ENCODE measurements at regions not wholly inside any gene's neighbourhood (a gene's known extent, or its start where the extent isn't known, plus 50 kb on each side); places are given as distances from the start of the nearest gene placed in this dataset.

DNA sequence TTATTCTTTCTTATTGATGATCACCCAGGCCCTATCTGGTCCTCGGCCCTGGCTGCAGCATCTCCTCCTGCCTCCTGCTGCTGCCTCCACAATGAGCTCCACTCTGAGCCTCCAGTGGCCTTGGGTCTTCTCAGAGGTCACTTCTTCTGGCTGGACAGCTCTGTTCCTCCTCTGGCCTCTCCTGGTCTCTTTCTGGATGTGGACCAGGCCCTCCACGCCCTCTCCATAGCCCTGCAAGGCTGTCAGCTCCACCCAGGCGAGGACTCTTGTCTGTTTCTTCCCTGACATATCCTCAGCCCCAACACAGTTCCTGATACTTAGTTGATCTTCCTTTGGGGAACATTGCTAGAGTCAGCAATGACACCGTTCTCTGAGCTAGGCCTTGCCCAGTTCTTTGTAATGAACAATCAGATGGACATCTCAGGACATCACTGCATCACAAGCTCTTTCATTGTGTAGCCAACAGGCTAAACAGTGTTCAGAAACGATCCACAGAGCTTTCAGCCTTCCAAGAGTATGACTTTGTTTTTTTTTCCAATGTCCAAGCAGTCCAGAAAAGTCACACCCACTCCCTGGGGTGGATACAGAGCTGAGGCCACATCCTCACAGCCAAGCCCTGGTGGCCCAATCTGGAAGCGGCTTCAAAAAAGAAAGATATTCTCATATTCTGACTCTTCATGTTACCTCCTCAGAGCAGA lies 62.5 kb upstream of the DNAH5 start (continued):
- TF ChIP-seq, protein P1, sequence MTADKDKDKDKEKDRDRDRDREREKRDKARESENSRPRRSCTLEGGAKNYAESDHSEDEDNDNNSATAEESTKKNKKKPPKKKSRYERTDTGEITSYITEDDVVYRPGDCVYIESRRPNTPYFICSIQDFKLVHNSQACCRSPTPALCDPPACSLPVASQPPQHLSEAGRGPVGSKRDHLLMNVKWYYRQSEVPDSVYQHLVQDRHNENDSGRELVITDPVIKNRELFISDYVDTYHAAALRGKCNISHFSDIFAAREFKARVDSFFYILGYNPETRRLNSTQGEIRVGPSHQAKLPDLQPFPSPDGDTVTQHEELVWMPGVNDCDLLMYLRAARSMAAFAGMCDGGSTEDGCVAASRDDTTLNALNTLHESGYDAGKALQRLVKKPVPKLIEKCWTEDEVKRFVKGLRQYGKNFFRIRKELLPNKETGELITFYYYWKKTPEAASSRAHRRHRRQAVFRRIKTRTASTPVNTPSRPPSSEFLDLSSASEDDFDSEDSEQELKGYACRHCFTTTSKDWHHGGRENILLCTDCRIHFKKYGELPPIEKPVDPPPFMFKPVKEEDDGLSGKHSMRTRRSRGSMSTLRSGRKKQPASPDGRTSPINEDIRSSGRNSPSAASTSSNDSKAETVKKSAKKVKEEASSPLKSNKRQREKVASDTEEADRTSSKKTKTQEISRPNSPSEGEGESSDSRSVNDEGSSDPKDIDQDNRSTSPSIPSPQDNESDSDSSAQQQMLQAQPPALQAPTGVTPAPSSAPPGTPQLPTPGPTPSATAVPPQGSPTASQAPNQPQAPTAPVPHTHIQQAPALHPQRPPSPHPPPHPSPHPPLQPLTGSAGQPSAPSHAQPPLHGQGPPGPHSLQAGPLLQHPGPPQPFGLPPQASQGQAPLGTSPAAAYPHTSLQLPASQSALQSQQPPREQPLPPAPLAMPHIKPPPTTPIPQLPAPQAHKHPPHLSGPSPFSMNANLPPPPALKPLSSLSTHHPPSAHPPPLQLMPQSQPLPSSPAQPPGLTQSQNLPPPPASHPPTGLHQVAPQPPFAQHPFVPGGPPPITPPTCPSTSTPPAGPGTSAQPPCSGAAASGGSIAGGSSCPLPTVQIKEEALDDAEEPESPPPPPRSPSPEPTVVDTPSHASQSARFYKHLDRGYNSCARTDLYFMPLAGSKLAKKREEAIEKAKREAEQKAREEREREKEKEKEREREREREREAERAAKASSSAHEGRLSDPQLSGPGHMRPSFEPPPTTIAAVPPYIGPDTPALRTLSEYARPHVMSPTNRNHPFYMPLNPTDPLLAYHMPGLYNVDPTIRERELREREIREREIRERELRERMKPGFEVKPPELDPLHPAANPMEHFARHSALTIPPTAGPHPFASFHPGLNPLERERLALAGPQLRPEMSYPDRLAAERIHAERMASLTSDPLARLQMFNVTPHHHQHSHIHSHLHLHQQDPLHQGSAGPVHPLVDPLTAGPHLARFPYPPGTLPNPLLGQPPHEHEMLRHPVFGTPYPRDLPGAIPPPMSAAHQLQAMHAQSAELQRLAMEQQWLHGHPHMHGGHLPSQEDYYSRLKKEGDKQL (CRISPR knock-in tag; IDR thresholded peaks at IDR 0.05; ENCODE audit: low read depth), result no peak
- TF ChIP-seq IKZF4 (CRISPR knock-in tag; IDR thresholded peaks at IDR 0.05; ENCODE audit: borderline replicate concordance, low read depth, not compliant biosample characterization) (no peak), ZNF337 (CRISPR knock-in tag; IDR thresholded peaks at IDR 0.05; ENCODE audit: borderline replicate concordance, low read depth) (no peak), ZNF644 (CRISPR knock-in tag; IDR thresholded peaks at IDR 0.05; ENCODE audit: low read depth) (no peak)
- TF ChIP-seq, protein P2, sequence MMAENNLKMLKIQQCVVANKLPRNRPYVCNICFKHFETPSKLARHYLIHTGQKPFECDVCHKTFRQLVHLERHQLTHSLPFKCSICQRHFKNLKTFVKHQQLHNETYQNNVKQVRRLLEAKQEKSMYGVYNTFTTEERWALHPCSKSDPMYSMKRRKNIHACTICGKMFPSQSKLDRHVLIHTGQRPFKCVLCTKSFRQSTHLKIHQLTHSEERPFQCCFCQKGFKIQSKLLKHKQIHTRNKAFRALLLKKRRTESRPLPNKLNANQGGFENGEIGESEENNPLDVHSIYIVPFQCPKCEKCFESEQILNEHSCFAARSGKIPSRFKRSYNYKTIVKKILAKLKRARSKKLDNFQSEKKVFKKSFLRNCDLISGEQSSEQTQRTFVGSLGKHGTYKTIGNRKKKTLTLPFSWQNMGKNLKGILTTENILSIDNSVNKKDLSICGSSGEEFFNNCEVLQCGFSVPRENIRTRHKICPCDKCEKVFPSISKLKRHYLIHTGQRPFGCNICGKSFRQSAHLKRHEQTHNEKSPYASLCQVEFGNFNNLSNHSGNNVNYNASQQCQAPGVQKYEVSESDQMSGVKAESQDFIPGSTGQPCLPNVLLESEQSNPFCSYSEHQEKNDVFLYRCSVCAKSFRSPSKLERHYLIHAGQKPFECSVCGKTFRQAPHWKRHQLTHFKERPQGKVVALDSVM (CRISPR knock-in tag; IDR thresholded peaks at IDR 0.05), result no peak

Data from HepG2 (cell line).